H1 (cell line): ENCODE measurements at regions not wholly inside any gene's neighbourhood (a gene's known extent, or its start where the extent isn't known, plus 50 kb on each side); places are given as distances from the start of the nearest gene placed in this dataset.

Source experiments
- ATF2 ChIP-seq: IDR thresholded peaks from 2 replicates; pipeline ENCODE4 v1.6.1; 2012; ENCODE audit warnings: low read length, inconsistent platforms
- CTCF ChIP-seq, 3 experiments: IDR thresholded peaks; 1 replicate in 2 of 3; 2 replicates in 1 of 3; pipeline versions ENCODE4 v1.5.1 to v1.6.1; 2011; ENCODE audit warnings: low read length in 3 of 3, mild to moderate bottlenecking in 3 of 3, inconsistent platforms in 2 of 3, low read depth in 1 of 3, moderate library complexity in 1 of 3; ENCODE audit not compliant: insufficient read depth in 1 of 3; ENCODE audit errors: control extremely low read depth in 1 of 3
- MAFK ChIP-seq: IDR thresholded peaks from 2 replicates; pipeline ENCODE4 v1.6.1; 2012; ENCODE audit warnings: low read depth, mild to moderate bottlenecking, improper control_type of control experiment, low read length
- POLR2A ChIP-seq, 2 experiments: IDR thresholded peaks; 1 replicate in 1 of 2; 2 replicates in 1 of 2; pipeline ENCODE4 v1.6.1; 2011; ENCODE audit warnings: low read depth in 2 of 2, low read length in 2 of 2, mild to moderate bottlenecking in 2 of 2; ENCODE audit errors: control extremely low read depth in 1 of 2

- TF ChIP-seq CTCF (IDR thresholded peaks at IDR 0.05; ENCODE audit: control extremely low read depth in 1 of 3, insufficient read depth in 1 of 3, low read depth in 1 of 3, low read length in 3 of 3): no peak
- TF ChIP-seq POLR2A (IDR thresholded peaks at IDR 0.05; ENCODE audit: control extremely low read depth in 1 of 2, low read depth in 2 of 2, low read length in 2 of 2): no peak
- no peak for TF ChIP-seq ATF2
- no peak for TF ChIP-seq MAFK
These were observed 312.3 kb downstream of the FBXW7 start for GRCh38 chr4:152223600-152223999.
